ENCODE measurements at regions not wholly inside any gene's neighbourhood (a gene's known extent, or its start where the extent isn't known, plus 50 kb on each side); places are given as distances from the start of the nearest gene placed in this dataset.
"Not testable (repeated sequence)": the region's sequence is repeated elsewhere in the genome, so short reads cannot be mapped to it uniquely, and the experiment has no call there.

- no peaks in the 10 kb centered on the region for H3K36me3 ChIP-seq (ENCODE audit: control insufficient read depth, insufficient read depth, low read length)
- H3K4me1 ChIP-seq (ENCODE audit: control insufficient read depth, insufficient read depth, low read length) = peaks cover 2% of the 10 kb centered on the region; the same call in 1 of the 2 replicates
- H3K27me3 ChIP-seq (ENCODE audit: control insufficient read depth, insufficient read depth, low read length) = no peaks in the 10 kb centered on the region
- no CpG with 5 or more reads among the region's 9 CpGs for WGBS (ENCODE audit: insufficient coverage, insufficient read length)
- no peak overlapping the region for H3K27ac ChIP-seq (ENCODE audit: low read length)
- no peak for DNase-seq (ENCODE audit: low read depth, low spot score)
- H3K4me3 ChIP-seq (ENCODE audit: low read length) = no peak overlapping the region
- no peaks in the 10 kb centered on the region for H3K9me3 ChIP-seq (ENCODE audit: control insufficient read depth, insufficient read depth, low read length)
Measured at GRCh38 chrX:124426288-124427169, 80.2 kb downstream of the SH2D1A start.

GRCh38 chrX:124433186-124433585 lies 86.8 kb downstream of the SH2D1A start:
- no CpG with 5 or more reads among the region's 2 CpGs for WGBS (ENCODE audit: insufficient coverage, insufficient read length)
- no peak overlapping the region for H3K4me3 ChIP-seq (ENCODE audit: low read length)

GRCh38 chrX:124435616-124436015 lies 89.3 kb downstream of the SH2D1A start:
- Histone ChIP-seq H3K27ac (ENCODE audit: low read length) (no peak overlapping the region), H3K9me3 (ENCODE audit: control insufficient read depth, insufficient read depth, low read length) (no peaks in the 10 kb centered on the region), H3K36me3 (ENCODE audit: control insufficient read depth, insufficient read depth, low read length) (no peaks in the 10 kb centered on the region), H3K4me1 (ENCODE audit: control insufficient read depth, insufficient read depth, low read length) (no peaks in the 10 kb centered on the region), H3K27me3 (ENCODE audit: control insufficient read depth, insufficient read depth, low read length) (no peaks in the 10 kb centered on the region), H3K4me3 (ENCODE audit: low read length) (no peak overlapping the region)
- WGBS (ENCODE audit: insufficient coverage, insufficient read length) = no CpG with 5 or more reads among the region's 4 CpGs
- no peak for DNase-seq (ENCODE audit: low read depth, low spot score)

More at GRCh38 chrX:124433186-124433585, 86.8 kb downstream of the SH2D1A start:
- H3K27me3 ChIP-seq (ENCODE audit: control insufficient read depth, insufficient read depth, low read length) = no peaks in the 10 kb centered on the region
- no peak overlapping the region for H3K27ac ChIP-seq (ENCODE audit: low read length)
- no peaks in the 10 kb centered on the region for H3K4me1 ChIP-seq (ENCODE audit: control insufficient read depth, insufficient read depth, low read length)
- no peaks in the 10 kb centered on the region for H3K36me3 ChIP-seq (ENCODE audit: control insufficient read depth, insufficient read depth, low read length)
- no peaks in the 10 kb centered on the region for H3K9me3 ChIP-seq (ENCODE audit: control insufficient read depth, insufficient read depth, low read length)
- DNase-seq (ENCODE audit: low read depth, low spot score) = no peak

- Histone ChIP-seq H3K27ac (ENCODE audit: low read length) (no peak overlapping the region), H3K4me3 (ENCODE audit: low read length) (no peak overlapping the region), H3K27me3 (ENCODE audit: control insufficient read depth, insufficient read depth, low read length) (no peaks in the 10 kb centered on the region), H3K4me1 (ENCODE audit: control insufficient read depth, insufficient read depth, low read length) (no peaks in the 10 kb centered on the region), H3K9me3 (ENCODE audit: control insufficient read depth, insufficient read depth, low read length) (no peaks in the 10 kb centered on the region), H3K36me3 (ENCODE audit: control insufficient read depth, insufficient read depth, low read length) (no peaks in the 10 kb centered on the region)
- no CpG with 5 or more reads among the region's 2 CpGs for WGBS (ENCODE audit: insufficient coverage, insufficient read length)
- no peak for DNase-seq (ENCODE audit: low read depth, low spot score)
Measured at GRCh38 chrX:124440695-124441094, 94.3 kb downstream of the SH2D1A start.

- H3K4me3 ChIP-seq (ENCODE audit: low read length) = no peak overlapping the region
- H3K36me3 ChIP-seq (ENCODE audit: control insufficient read depth, insufficient read depth, low read length) = no peaks in the 10 kb centered on the region
- H3K27ac ChIP-seq (ENCODE audit: low read length) = no peak overlapping the region
- H3K9me3 ChIP-seq (ENCODE audit: control insufficient read depth, insufficient read depth, low read length) = no peaks in the 10 kb centered on the region
- no peaks in the 10 kb centered on the region for H3K27me3 ChIP-seq (ENCODE audit: control insufficient read depth, insufficient read depth, low read length)
- DNase-seq (ENCODE audit: low read depth, low spot score) = no peak
- H3K4me1 ChIP-seq (ENCODE audit: control insufficient read depth, insufficient read depth, low read length) = no peaks in the 10 kb centered on the region
- whole genome bisulfite sequencing (ENCODE audit: insufficient coverage, insufficient read length) = no CpG with 5 or more reads among the region's 1 CpG
Measured at GRCh38 chrX:124441971-124442590, 95.7 kb downstream of the SH2D1A start.

- no peak for DNase-seq (ENCODE audit: low read depth, low spot score)
- Histone ChIP-seq H3K27ac (ENCODE audit: low read length) (no peak overlapping the region), H3K4me1 (ENCODE audit: control insufficient read depth, insufficient read depth, low read length) (no peaks in the 10 kb centered on the region), H3K36me3 (ENCODE audit: control insufficient read depth, insufficient read depth, low read length) (no peaks in the 10 kb centered on the region), H3K27me3 (ENCODE audit: control insufficient read depth, insufficient read depth, low read length) (no peaks in the 10 kb centered on the region), H3K9me3 (ENCODE audit: control insufficient read depth, insufficient read depth, low read length) (no peaks in the 10 kb centered on the region), H3K4me3 (ENCODE audit: low read length) (no peak overlapping the region)
- no CpG with 5 or more reads among the region's 1 CpG for WGBS (ENCODE audit: insufficient coverage, insufficient read length)
Measured at GRCh38 chrX:124455966-124456365, 109.6 kb downstream of the SH2D1A start.

- not testable (repeated sequence) for H3K36me3 ChIP-seq (ENCODE audit: control insufficient read depth, insufficient read depth, low read length); H3K9me3 ChIP-seq (ENCODE audit: control insufficient read depth, insufficient read depth, low read length); H3K4me1 ChIP-seq (ENCODE audit: control insufficient read depth, insufficient read depth, low read length); H3K27ac ChIP-seq (ENCODE audit: low read length); DNase-seq (ENCODE audit: low read depth, low spot score); H3K4me3 ChIP-seq (ENCODE audit: low read length); H3K27me3 ChIP-seq (ENCODE audit: control insufficient read depth, insufficient read depth, low read length)
Measured at GRCh38 chrX:124459851-124460250, 113.5 kb downstream of the SH2D1A start.

- no peak for DNase-seq (ENCODE audit: low read depth, low spot score)
Measured at GRCh38 chrX:124462931-124463330, 116.6 kb downstream of the SH2D1A start.

GRCh38 chrX:124467202-124467601 lies 120.8 kb downstream of the SH2D1A start:
- no peak overlapping the region for H3K27ac ChIP-seq (ENCODE audit: low read length)
- H3K36me3 ChIP-seq (ENCODE audit: control insufficient read depth, insufficient read depth, low read length) = no peaks in the 10 kb centered on the region
- H3K27me3 ChIP-seq (ENCODE audit: control insufficient read depth, insufficient read depth, low read length) = no peaks in the 10 kb centered on the region
- H3K9me3 ChIP-seq (ENCODE audit: control insufficient read depth, insufficient read depth, low read length) = no peaks in the 10 kb centered on the region
- H3K4me3 ChIP-seq (ENCODE audit: low read length) = no peak overlapping the region
- WGBS (ENCODE audit: insufficient coverage, insufficient read length) = no CpG with 5 or more reads among the region's 4 CpGs
- no peaks in the 10 kb centered on the region for H3K4me1 ChIP-seq (ENCODE audit: control insufficient read depth, insufficient read depth, low read length)
- no peak for DNase-seq (ENCODE audit: low read depth, low spot score)

More at GRCh38 chrX:124462931-124463330, 116.6 kb downstream of the SH2D1A start:
- Histone ChIP-seq H3K4me1 (ENCODE audit: control insufficient read depth, insufficient read depth, low read length) (no peaks in the 10 kb centered on the region), H3K36me3 (ENCODE audit: control insufficient read depth, insufficient read depth, low read length) (no peaks in the 10 kb centered on the region), H3K27ac (ENCODE audit: low read length) (no peak overlapping the region), H3K27me3 (ENCODE audit: control insufficient read depth, insufficient read depth, low read length) (no peaks in the 10 kb centered on the region), H3K4me3 (ENCODE audit: low read length) (no peak overlapping the region), H3K9me3 (ENCODE audit: control insufficient read depth, insufficient read depth, low read length) (no peaks in the 10 kb centered on the region)
- no CpG with 5 or more reads among the region's 4 CpGs for WGBS (ENCODE audit: insufficient coverage, insufficient read length)

GRCh38 chrX:124475358-124475757 lies 129.0 kb downstream of the SH2D1A start:
- no peak overlapping the region for H3K4me3 ChIP-seq (ENCODE audit: low read length)
- H3K4me1 ChIP-seq (ENCODE audit: control insufficient read depth, insufficient read depth, low read length) = no peaks in the 10 kb centered on the region
- H3K27me3 ChIP-seq (ENCODE audit: control insufficient read depth, insufficient read depth, low read length) = no peaks in the 10 kb centered on the region
- no peak overlapping the region for H3K27ac ChIP-seq (ENCODE audit: low read length)
- DNase-seq (ENCODE audit: low read depth, low spot score) = no peak
- no peaks in the 10 kb centered on the region for H3K9me3 ChIP-seq (ENCODE audit: control insufficient read depth, insufficient read depth, low read length)
- WGBS (ENCODE audit: insufficient coverage, insufficient read length) = no CpG with 5 or more reads among the region's 2 CpGs
- no peaks in the 10 kb centered on the region for H3K36me3 ChIP-seq (ENCODE audit: control insufficient read depth, insufficient read depth, low read length)
